ENCODE measurements at regions not wholly inside any gene's neighbourhood (a gene's known extent, or its start where the extent isn't known, plus 50 kb on each side); places are given as distances from the start of the nearest gene placed in this dataset.

- TF ChIP-seq, protein P1, sequence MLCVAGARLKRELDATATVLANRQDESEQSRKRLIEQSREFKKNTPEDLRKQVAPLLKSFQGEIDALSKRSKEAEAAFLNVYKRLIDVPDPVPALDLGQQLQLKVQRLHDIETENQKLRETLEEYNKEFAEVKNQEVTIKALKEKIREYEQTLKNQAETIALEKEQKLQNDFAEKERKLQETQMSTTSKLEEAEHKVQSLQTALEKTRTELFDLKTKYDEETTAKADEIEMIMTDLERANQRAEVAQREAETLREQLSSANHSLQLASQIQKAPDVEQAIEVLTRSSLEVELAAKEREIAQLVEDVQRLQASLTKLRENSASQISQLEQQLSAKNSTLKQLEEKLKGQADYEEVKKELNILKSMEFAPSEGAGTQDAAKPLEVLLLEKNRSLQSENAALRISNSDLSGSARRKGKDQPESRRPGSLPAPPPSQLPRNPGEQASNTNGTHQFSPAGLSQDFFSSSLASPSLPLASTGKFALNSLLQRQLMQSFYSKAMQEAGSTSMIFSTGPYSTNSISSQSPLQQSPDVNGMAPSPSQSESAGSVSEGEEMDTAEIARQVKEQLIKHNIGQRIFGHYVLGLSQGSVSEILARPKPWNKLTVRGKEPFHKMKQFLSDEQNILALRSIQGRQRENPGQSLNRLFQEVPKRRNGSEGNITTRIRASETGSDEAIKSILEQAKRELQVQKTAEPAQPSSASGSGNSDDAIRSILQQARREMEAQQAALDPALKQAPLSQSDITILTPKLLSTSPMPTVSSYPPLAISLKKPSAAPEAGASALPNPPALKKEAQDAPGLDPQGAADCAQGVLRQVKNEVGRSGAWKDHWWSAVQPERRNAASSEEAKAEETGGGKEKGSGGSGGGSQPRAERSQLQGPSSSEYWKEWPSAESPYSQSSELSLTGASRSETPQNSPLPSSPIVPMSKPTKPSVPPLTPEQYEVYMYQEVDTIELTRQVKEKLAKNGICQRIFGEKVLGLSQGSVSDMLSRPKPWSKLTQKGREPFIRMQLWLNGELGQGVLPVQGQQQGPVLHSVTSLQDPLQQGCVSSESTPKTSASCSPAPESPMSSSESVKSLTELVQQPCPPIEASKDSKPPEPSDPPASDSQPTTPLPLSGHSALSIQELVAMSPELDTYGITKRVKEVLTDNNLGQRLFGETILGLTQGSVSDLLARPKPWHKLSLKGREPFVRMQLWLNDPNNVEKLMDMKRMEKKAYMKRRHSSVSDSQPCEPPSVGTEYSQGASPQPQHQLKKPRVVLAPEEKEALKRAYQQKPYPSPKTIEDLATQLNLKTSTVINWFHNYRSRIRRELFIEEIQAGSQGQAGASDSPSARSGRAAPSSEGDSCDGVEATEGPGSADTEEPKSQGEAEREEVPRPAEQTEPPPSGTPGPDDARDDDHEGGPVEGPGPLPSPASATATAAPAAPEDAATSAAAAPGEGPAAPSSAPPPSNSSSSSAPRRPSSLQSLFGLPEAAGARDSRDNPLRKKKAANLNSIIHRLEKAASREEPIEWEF (IDR thresholded peaks at IDR 0.05; ENCODE audit: insufficient replicate concordance, low read depth, low read length), result no peak
- no peak for TF ChIP-seq ZNF592 (IDR thresholded peaks at IDR 0.05)
Measured at GRCh38 chr6:25224242-25224641, 54.9 kb upstream of the CARMIL1 start (continued).

Measured in GM12878 (cell line).